H9 (cell line): ENCODE measurements at regions not wholly inside any gene's neighbourhood (a gene's known extent, or its start where the extent isn't known, plus 50 kb on each side); places are given as distances from the start of the nearest gene placed in this dataset.

Experiments used
- DNase-seq: peaks from one replicate; pipeline ENCODE4 v3.0.0-alpha.2; 2017
- H2AFZ ChIP-seq: one replicate; pipeline ENCODE4 v1.6.1; 2013; ENCODE audit warnings: mild to moderate bottlenecking, low read length, control low read depth, moderate library complexity
- H2AK5ac ChIP-seq: 2 replicates; pipeline ENCODE4 v1.6.1; 2013; ENCODE audit warnings: low read length, control low read depth, mixed read lengths; ENCODE audit not compliant: insufficient read length
- H2BK120ac ChIP-seq: one replicate; pipeline ENCODE4 v1.6.1; 2013; ENCODE audit warnings: low read depth, mild to moderate bottlenecking, low read length, control low read depth, inconsistent platforms; ENCODE audit not compliant: poor library complexity, severe bottlenecking
- H2BK12ac ChIP-seq: 2 replicates; pipeline ENCODE4 v1.6.1; 2013; ENCODE audit warnings: low read length, control low read depth, mixed read lengths, low read depth; ENCODE audit not compliant: insufficient read length
- H2BK15ac ChIP-seq: 2 replicates; pipeline ENCODE4 v1.6.1; 2013; ENCODE audit warnings: low read depth, low read length, control low read depth
- H2BK20ac ChIP-seq: one replicate; pipeline ENCODE4 v1.6.1; 2013; ENCODE audit warnings: low read depth, mild to moderate bottlenecking, low read length, control low read depth, inconsistent platforms; ENCODE audit not compliant: poor library complexity, severe bottlenecking
- H2BK5ac ChIP-seq: 2 replicates; pipeline ENCODE4 v1.6.1; 2013; ENCODE audit warnings: low read length, control low read depth, mixed read lengths; ENCODE audit not compliant: insufficient read length
- H3K14ac ChIP-seq: 2 replicates; pipeline ENCODE4 v1.6.1; 2013; ENCODE audit warnings: low read length, control low read depth; ENCODE audit not compliant: insufficient read depth
- H3K18ac ChIP-seq: 2 replicates; pipeline ENCODE4 v1.6.1; 2013; ENCODE audit warnings: low read depth, mild to moderate bottlenecking, mixed read lengths, low read length, control low read depth; ENCODE audit not compliant: insufficient read length
- H3K23ac ChIP-seq: 2 replicates; pipeline ENCODE4 v1.6.1; 2013; ENCODE audit warnings: low read length, control low read depth, mixed read lengths, low read depth; ENCODE audit not compliant: insufficient read length
- H3K23me2 ChIP-seq: 2 replicates; pipeline ENCODE4 v1.6.1; 2013; ENCODE audit warnings: low read depth, mild to moderate bottlenecking, mixed read lengths, low read length, control low read depth; ENCODE audit not compliant: insufficient read length, poor library complexity, severe bottlenecking
- H3K27ac ChIP-seq: 2 replicates; pipeline ENCODE4 v1.5.1; 2013; ENCODE audit warnings: low read length, control low read depth, mixed read lengths, low read depth; ENCODE audit not compliant: insufficient read length
- H3K27me3 ChIP-seq: 2 replicates; pipeline ENCODE4 v1.6.1; 2013; ENCODE audit warnings: low read length, control low read depth, inconsistent platforms; ENCODE audit not compliant: insufficient read depth
- H3K4ac ChIP-seq: 2 replicates; pipeline ENCODE4 v1.6.1; 2013; ENCODE audit warnings: low read depth, mild to moderate bottlenecking, control low read depth, inconsistent platforms, low read length, moderate library complexity
- H3K4me1 ChIP-seq: 2 replicates; pipeline ENCODE4 v1.6.1; 2013; ENCODE audit warnings: low read length, control low read depth, inconsistent platforms; ENCODE audit not compliant: insufficient read depth
- H3K4me2 ChIP-seq: 2 replicates; pipeline ENCODE4 v1.6.1; 2013; ENCODE audit warnings: low read length, control low read depth, mixed read lengths; ENCODE audit not compliant: insufficient read length, insufficient read depth
- H3K56ac ChIP-seq: 2 replicates; pipeline ENCODE4 v1.6.1; 2013; ENCODE audit warnings: low read depth, mild to moderate bottlenecking, mixed read lengths, low read length, control low read depth; ENCODE audit not compliant: insufficient read length
- H3K79me1 ChIP-seq: 2 replicates; pipeline ENCODE4 v1.6.1; 2013; ENCODE audit warnings: low read depth, mild to moderate bottlenecking, moderate library complexity, low read length, control low read depth, inconsistent platforms; ENCODE audit not compliant: insufficient read depth, poor library complexity, severe bottlenecking
- H3K79me2 ChIP-seq: 2 replicates; pipeline ENCODE4 v1.6.1; 2013; ENCODE audit warnings: low read length, control low read depth, inconsistent platforms; ENCODE audit not compliant: insufficient read depth
- H3K9ac ChIP-seq: 2 replicates; pipeline ENCODE4 v1.6.1; 2013; ENCODE audit warnings: low read length, control low read depth, mixed read lengths; ENCODE audit not compliant: insufficient read length; ENCODE audit errors: extremely low read depth
- H3K9me3 ChIP-seq: one replicate; pipeline ENCODE4 v1.6.1; 2013; ENCODE audit warnings: low read depth, low read length, inconsistent platforms; ENCODE audit not compliant: control insufficient read depth
- H3T11ph ChIP-seq: one replicate; pipeline ENCODE4 v1.6.1; 2013; ENCODE audit warnings: mild to moderate bottlenecking, low read length, control low read depth, inconsistent platforms
- H4K20me1 ChIP-seq: one replicate; pipeline ENCODE4 v1.6.1; 2013; ENCODE audit not compliant: control insufficient read depth, insufficient read length, insufficient read depth
- H4K5ac ChIP-seq: 2 replicates; pipeline ENCODE4 v1.6.1; 2013; ENCODE audit warnings: low read depth, mild to moderate bottlenecking, mixed read lengths, low read length, control low read depth; ENCODE audit not compliant: insufficient read length
- H4K8ac ChIP-seq: replicated peaks from 2 replicates; pipeline ENCODE4 v1.6.1; 2013; ENCODE audit warnings: low read length, control low read depth, mixed read lengths, low read depth; ENCODE audit not compliant: insufficient read length
- H4K91ac ChIP-seq: 2 replicates; pipeline ENCODE4 v1.6.1; 2013; ENCODE audit warnings: low read depth, mild to moderate bottlenecking, moderate library complexity, mixed read lengths, low read length, control low read depth; ENCODE audit not compliant: insufficient read length
- H3K27ac Mint-ChIP-seq, 3 experiments: 2 replicates in 2 of 3; 3 replicates in 1 of 3; pipeline ENCODE4 v1.8.0; 2020 to 2021; ENCODE audit warnings: mixed read lengths in 3 of 3, mild to moderate bottlenecking in 1 of 3, moderate library complexity in 1 of 3
- H3K27me3 Mint-ChIP-seq: 2 replicates; pipeline ENCODE4 v1.8.0; 2021; ENCODE audit warnings: low read depth, mild to moderate bottlenecking, moderate library complexity, mixed read lengths
- H3K36me3 Mint-ChIP-seq, 3 experiments: 2 replicates in 2 of 3; 3 replicates in 1 of 3; pipeline ENCODE4 v1.8.0; 2020 to 2021; ENCODE audit warnings: low read depth in 3 of 3, mixed read lengths in 3 of 3; ENCODE audit not compliant: insufficient read depth in 1 of 3
- H3K4me1 Mint-ChIP-seq, 2 experiments: 2 replicates each; pipeline ENCODE4 v1.8.0; 2020; ENCODE audit warnings: mixed read lengths in 2 of 2
- H3K4me3 Mint-ChIP-seq, 2 experiments: 2 replicates in 1 of 2; 3 replicates in 1 of 2; pipeline ENCODE4 v1.8.0; 2020 to 2021; ENCODE audit warnings: mild to moderate bottlenecking in 2 of 2, mixed read lengths in 2 of 2, moderate library complexity in 1 of 2
- H3K9me3 Mint-ChIP-seq, 2 experiments: 2 replicates in 1 of 2; 3 replicates in 1 of 2; pipeline ENCODE4 v1.8.0; 2020; ENCODE audit warnings: mild to moderate bottlenecking in 2 of 2, mixed read lengths in 2 of 2, moderate library complexity in 1 of 2
- WGBS: extraction: QIAGEN DNeasy Blood & Tissue Kit; methylation state at CpG from one replicate; pipeline ENCODE4 v1.1.7; 2013; ENCODE audit warnings: missing lambda C conversion rate, low lambda C conversion rate, mixed read lengths; ENCODE audit not compliant: insufficient read length; ENCODE audit errors: extremely low coverage; 5-methylcytosine and 5-hydroxymethylcytosine counted together
- TF ChIP-seq, protein P1 (sequence below): fragments of 200-600 bp; sonication (generic); conservative IDR thresholded peaks from 3 replicates; pipeline ENCODE4 v1.8.0; 2021; ENCODE audit warnings: antibody characterized with exemption, mild to moderate bottlenecking

- no peak overlapping the region for H3K27ac ChIP-seq
- H4K5ac ChIP-seq: no peak overlapping the region
- no peak overlapping the region for H2BK120ac ChIP-seq
- Mint-ChIP-seq H3K4me3 (no peak overlapping the region), H3K4me1 (no peaks in the 10 kb centered on the region), H3K27ac (no peak overlapping the region), H3K27me3 (no peaks in the 10 kb centered on the region), H3K9me3 (no peaks in the 10 kb centered on the region; a peak in 1 of 5 replicates), H3K36me3 (no peaks in the 10 kb centered on the region)
- no peak overlapping the region for H3K23ac ChIP-seq
- no peak overlapping the region for H3K9ac ChIP-seq
- no peak overlapping the region for H3T11ph ChIP-seq
- H3K4me2 ChIP-seq: no peak overlapping the region
- no peaks in the 10 kb centered on the region for H3K79me1 ChIP-seq
- H2AFZ ChIP-seq: no peak overlapping the region
- no peaks in the 10 kb centered on the region for H3K4me1 ChIP-seq
- H3K14ac ChIP-seq: no peak overlapping the region
- H3K9me3 ChIP-seq: no peaks in the 10 kb centered on the region
- H3K56ac ChIP-seq: no peak overlapping the region
- no peak overlapping the region for H2AK5ac ChIP-seq
- no CpG with 5 or more reads among the region's 2 CpGs for WGBS
- no peaks in the 10 kb centered on the region for H3K27me3 ChIP-seq
- H2BK20ac ChIP-seq: no peak overlapping the region
- no peak overlapping the region for H3K4ac ChIP-seq
- H2BK12ac ChIP-seq: no peak overlapping the region
- DNase-seq: no peak
- TF ChIP-seq, protein P1, sequence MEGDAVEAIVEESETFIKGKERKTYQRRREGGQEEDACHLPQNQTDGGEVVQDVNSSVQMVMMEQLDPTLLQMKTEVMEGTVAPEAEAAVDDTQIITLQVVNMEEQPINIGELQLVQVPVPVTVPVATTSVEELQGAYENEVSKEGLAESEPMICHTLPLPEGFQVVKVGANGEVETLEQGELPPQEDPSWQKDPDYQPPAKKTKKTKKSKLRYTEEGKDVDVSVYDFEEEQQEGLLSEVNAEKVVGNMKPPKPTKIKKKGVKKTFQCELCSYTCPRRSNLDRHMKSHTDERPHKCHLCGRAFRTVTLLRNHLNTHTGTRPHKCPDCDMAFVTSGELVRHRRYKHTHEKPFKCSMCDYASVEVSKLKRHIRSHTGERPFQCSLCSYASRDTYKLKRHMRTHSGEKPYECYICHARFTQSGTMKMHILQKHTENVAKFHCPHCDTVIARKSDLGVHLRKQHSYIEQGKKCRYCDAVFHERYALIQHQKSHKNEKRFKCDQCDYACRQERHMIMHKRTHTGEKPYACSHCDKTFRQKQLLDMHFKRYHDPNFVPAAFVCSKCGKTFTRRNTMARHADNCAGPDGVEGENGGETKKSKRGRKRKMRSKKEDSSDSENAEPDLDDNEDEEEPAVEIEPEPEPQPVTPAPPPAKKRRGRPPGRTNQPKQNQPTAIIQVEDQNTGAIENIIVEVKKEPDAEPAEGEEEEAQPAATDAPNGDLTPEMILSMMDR: no peak
- H3K79me2 ChIP-seq: no peaks in the 10 kb centered on the region
- no peak overlapping the region for H4K91ac ChIP-seq
- H2BK15ac ChIP-seq: no peak overlapping the region
- no peak overlapping the region for H3K18ac ChIP-seq
- no peaks in the 10 kb centered on the region for H4K20me1 ChIP-seq
- no peaks in the 10 kb centered on the region for H3K23me2 ChIP-seq
- H2BK5ac ChIP-seq: no peak overlapping the region
- no peak overlapping the region for H4K8ac ChIP-seq
Observed at GRCh38 chr3:81040107-81040506, 721.3 kb downstream of the GBE1 start.
